Uterus (tissue), 3 donors: ENCODE measurements at regions not wholly inside any gene's neighbourhood (a gene's known extent, or its start where the extent isn't known, plus 50 kb on each side); places are given as distances from the start of the nearest gene placed in this dataset.

Source experiments
- DNase-seq, 2 donors: peaks; one replicate each; pipeline ENCODE4 v3.0.0-alpha.2; 2019 to 2020
- H3K27ac ChIP-seq, 2 donors: fragments of 200-600 bp; sonication (generic); 1 replicate in 1 of 2; 2 replicates in 1 of 2; pipeline ENCODE4 v1.5.1; 2016 to 2018
- H3K27me3 ChIP-seq, 2 donors: fragments of 200-600 bp; sonication (generic); one replicate each; pipeline ENCODE4 v1.5.1; 2018 to 2019; ENCODE audit warnings: control low read depth in 1 of 2
- H3K36me3 ChIP-seq, 2 donors: fragments of 200-600 bp; sonication (generic); one replicate each; pipeline ENCODE4 v1.5.1; 2019; ENCODE audit warnings: control low read depth in 1 of 2
- H3K4me1 ChIP-seq, 2 donors: fragments of 200-600 bp; sonication (generic); one replicate each; pipeline ENCODE4 v1.5.1; 2018 to 2019; ENCODE audit warnings: control low read depth in 1 of 2
- H3K4me3 ChIP-seq, 2 donors: fragments of 200-600 bp; sonication (generic); 1 replicate in 1 of 2; 2 replicates in 1 of 2; pipeline ENCODE4 v1.5.1; 2018 to 2019; ENCODE audit warnings: mild to moderate bottlenecking in 1 of 2
- H3K9me3 ChIP-seq, 2 donors: fragments of 200-600 bp; sonication (generic); one replicate each; pipeline ENCODE4 v1.5.1; 2019; ENCODE audit warnings: control low read depth in 1 of 2
- POLR2A ChIP-seq, 2 donors: fragments of 450-650 bp; IDR thresholded peaks; one replicate each; pipeline ENCODE4 v1.6.1; 2016; ENCODE audit warnings: antibody characterized with exemption in 2 of 2, mild to moderate bottlenecking in 1 of 2, moderate library complexity in 1 of 2
- intact Hi-C: fragments of 100-400 bp; cut with DNase I; formaldehyde crosslinking; loops from one replicate; pipeline ENCODE4 v1.15.1; 2023; ENCODE audit warnings: low total_unique reads
- TF ChIP-seq, protein P1 (sequence below), 4 experiments: fragments of 200-600 bp in 2 of 4; fragments of 450-650 bp in 2 of 4; sonication (generic) in 2 of 4; IDR thresholded peaks; one replicate each; pipeline ENCODE4 v1.5.1; 2016 to 2019; ENCODE audit warnings: antibody characterized with exemption in 4 of 4, mild to moderate bottlenecking in 2 of 4, moderate library complexity in 1 of 4
- donor health status: DM: yes; HTN: yes; CAD: no.

DNA sequence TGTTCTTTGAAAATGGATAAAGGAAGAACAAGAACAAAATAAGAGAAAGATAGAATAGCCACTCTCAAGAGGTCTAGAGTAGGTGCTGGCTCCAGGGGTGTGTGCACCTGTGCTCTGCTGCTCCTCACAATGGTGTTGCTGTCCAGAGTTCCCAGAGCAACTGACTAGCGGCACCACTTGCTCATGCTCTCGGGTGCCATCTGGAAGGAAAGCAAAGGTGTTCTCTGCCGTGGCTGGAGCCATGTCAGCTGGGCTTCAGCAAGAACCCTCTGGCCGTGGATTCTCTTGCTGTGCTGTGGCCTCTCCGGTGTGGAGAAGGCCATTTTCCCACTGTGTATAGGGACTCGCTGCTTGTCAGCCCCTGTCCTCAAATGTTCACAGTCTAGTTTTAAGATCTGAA, 114.6 kb upstream of the TEX51 start:
- H3K4me3 ChIP-seq: no peak overlapping the region
- H3K27me3 ChIP-seq: no peaks in the 10 kb centered on the region
- no peak for DNase-seq
- intact Hi-C loops: no loop called here
- H3K9me3 ChIP-seq: no peaks in the 10 kb centered on the region
- TF ChIP-seq, protein P1, sequence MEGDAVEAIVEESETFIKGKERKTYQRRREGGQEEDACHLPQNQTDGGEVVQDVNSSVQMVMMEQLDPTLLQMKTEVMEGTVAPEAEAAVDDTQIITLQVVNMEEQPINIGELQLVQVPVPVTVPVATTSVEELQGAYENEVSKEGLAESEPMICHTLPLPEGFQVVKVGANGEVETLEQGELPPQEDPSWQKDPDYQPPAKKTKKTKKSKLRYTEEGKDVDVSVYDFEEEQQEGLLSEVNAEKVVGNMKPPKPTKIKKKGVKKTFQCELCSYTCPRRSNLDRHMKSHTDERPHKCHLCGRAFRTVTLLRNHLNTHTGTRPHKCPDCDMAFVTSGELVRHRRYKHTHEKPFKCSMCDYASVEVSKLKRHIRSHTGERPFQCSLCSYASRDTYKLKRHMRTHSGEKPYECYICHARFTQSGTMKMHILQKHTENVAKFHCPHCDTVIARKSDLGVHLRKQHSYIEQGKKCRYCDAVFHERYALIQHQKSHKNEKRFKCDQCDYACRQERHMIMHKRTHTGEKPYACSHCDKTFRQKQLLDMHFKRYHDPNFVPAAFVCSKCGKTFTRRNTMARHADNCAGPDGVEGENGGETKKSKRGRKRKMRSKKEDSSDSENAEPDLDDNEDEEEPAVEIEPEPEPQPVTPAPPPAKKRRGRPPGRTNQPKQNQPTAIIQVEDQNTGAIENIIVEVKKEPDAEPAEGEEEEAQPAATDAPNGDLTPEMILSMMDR (IDR thresholded peaks at IDR 0.05): no peak
- no peak for TF ChIP-seq POLR2A (IDR thresholded peaks at IDR 0.05)
- H3K4me1 ChIP-seq: no peaks in the 10 kb centered on the region
- no peak overlapping the region for H3K27ac ChIP-seq
- H3K36me3 ChIP-seq: no peaks in the 10 kb centered on the region

DNA sequence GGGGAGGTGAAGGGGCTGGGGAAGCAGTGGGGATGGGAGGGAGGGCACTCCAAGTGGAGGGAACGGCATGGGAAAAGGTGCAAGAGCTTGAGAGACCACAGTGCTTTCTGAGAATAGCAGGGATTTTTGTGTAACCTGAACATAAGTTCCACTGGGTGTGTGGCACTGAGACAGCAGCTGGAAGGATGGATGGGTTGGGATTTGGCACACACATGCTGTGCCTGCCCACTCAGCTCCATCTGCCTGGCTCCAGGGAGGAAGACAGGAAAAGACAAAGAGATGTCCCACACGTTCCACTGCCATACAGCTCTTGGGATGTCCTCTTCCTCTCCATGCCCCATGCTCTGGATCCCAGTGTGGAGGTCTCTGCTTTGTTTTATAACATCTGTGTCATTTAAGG, 114.1 kb upstream of the TEX51 start:
- no peaks in the 10 kb centered on the region for H3K36me3 ChIP-seq
- intact Hi-C loops: no loop called here
- no peaks in the 10 kb centered on the region for H3K4me1 ChIP-seq
- H3K9me3 ChIP-seq: no peaks in the 10 kb centered on the region
- TF ChIP-seq, protein P1 (IDR thresholded peaks at IDR 0.05): no peak
- no peak for TF ChIP-seq POLR2A (IDR thresholded peaks at IDR 0.05)
- DNase-seq: no peak
- no peak overlapping the region for H3K27ac ChIP-seq
- no peak overlapping the region for H3K4me3 ChIP-seq
- H3K27me3 ChIP-seq: no peaks in the 10 kb centered on the region

DNA sequence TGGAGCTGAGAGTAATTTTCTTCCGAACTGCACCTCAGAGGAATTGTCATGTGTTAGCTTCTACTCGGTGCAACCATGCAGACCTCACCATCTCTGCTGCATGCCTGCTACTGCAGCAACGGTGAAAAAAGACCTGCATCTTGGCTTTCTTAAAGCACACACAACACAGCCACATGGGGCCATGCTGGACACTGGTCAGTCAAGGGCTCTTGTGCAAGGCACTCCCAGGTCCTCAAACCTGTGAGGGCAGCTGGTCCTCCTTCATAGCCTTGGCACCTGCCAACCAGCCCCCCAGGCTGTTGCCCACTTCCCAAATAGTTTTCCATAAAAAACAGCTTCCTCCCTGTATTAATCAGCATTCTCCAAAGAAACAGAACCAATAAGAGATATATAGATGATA, 113.5 kb upstream of the TEX51 start:
- no peaks in the 10 kb centered on the region for H3K36me3 ChIP-seq
- intact Hi-C loops: no loop called here
- H3K27ac ChIP-seq: no peak overlapping the region
- no peaks in the 10 kb centered on the region for H3K9me3 ChIP-seq
- H3K27me3 ChIP-seq: no peaks in the 10 kb centered on the region
- no peak overlapping the region for H3K4me3 ChIP-seq
- TF ChIP-seq, protein P1 (IDR thresholded peaks at IDR 0.05): no peak
- TF ChIP-seq POLR2A (IDR thresholded peaks at IDR 0.05): no peak
- no peak for DNase-seq
- no peaks in the 10 kb centered on the region for H3K4me1 ChIP-seq

DNA sequence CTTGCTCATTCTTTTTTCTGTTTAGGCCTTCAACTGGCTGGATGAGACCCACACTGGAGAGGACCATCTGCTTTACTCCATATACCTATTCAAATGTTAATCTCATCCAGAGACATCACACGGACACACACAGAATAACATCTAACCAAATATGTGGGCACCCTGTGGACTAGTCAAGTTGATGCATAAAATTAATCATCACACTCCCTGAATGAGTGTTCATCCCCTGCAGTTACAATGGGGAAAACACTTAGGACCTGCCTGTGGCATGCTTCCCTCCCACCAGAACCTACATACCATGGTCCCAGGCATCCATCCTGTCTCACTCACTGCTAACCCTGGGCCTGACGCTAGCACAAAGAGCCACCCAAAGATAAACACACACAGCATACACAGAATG, 112.8 kb upstream of the TEX51 start:
- Histone ChIP-seq H3K4me1 (no peaks in the 10 kb centered on the region), H3K36me3 (no peaks in the 10 kb centered on the region), H3K27ac (no peak overlapping the region), H3K27me3 (no peaks in the 10 kb centered on the region), H3K4me3 (no peak overlapping the region), H3K9me3 (no peaks in the 10 kb centered on the region)
- no peak for TF ChIP-seq POLR2A (IDR thresholded peaks at IDR 0.05)
- TF ChIP-seq, protein P1 (IDR thresholded peaks at IDR 0.05): no peak
- DNase-seq: no peak
- intact Hi-C loops: no loop called here

DNA sequence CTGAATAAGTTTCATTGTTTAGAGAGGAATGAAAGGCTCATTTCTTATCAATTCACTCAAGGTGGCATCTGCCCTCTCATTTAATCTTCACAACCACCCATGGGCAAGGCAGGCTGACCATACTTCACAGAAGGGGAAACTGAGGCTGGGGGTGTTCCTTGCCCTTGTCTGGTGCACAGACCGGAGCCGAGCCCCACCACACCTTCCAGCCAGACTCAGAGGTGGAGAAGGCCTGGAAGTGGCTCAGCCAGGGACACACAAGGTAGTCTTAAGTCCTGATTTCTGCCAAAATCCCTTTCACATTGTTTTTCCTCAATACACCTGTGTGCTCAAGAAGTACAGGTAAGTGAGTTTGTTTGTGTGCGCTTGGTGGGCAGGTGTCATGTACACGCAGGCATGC, 111.9 kb upstream of the TEX51 start:
- intact Hi-C loops: no loop called here
- H3K4me3 ChIP-seq: no peak overlapping the region

More for the DNA sequence above, 111.9 kb upstream of the TEX51 start:
- Histone ChIP-seq H3K36me3 (no peaks in the 10 kb centered on the region), H3K27ac (no peak overlapping the region), H3K27me3 (no peaks in the 10 kb centered on the region), H3K4me1 (no peaks in the 10 kb centered on the region), H3K9me3 (no peaks in the 10 kb centered on the region)
- TF ChIP-seq, protein P1 (IDR thresholded peaks at IDR 0.05): no peak
- no peak for TF ChIP-seq POLR2A (IDR thresholded peaks at IDR 0.05)
- no peak for DNase-seq
